ENCODE measurements at regions not wholly inside any gene's neighbourhood (a gene's known extent, or its start where the extent isn't known, plus 50 kb on each side); places are given as distances from the start of the nearest gene placed in this dataset.

DNA sequence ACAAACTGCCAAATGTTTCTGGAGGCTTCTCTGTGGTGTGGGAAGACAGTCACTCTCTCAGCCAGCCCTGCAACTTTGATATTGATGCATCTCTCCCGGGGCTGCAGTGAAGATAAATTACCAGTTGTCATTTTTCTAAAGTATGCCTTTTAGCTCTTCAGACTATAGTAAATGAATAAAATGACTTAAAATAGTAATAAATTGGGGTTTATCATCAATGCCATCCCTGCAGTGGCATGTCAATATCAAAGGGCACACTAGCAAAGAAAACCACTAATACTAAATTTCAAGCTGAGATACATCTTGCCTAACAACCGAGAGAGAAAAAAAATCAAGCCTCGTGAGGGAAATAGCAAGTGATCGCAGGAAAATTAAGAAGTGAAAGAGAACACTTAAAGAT is 749.5 kb upstream of the SLC39A10 start:
- Histone ChIP-seq H3K9ac (ENCODE audit: low read length) (no peak overlapping the region), H3K79me2 (ENCODE audit: low read length) (no peaks in the 10 kb centered on the region), H3K36me3 (replicated peaks; ENCODE audit: low read depth, low read length) (no peaks in the 10 kb centered on the region), H2AFZ (ENCODE audit: low read depth, low read length) (no peak overlapping the region), H3K4me1 (ENCODE audit: low read length) (no peaks in the 10 kb centered on the region), H3K27ac (ENCODE audit: low read length) (no peak overlapping the region), H3K4me2 (ENCODE audit: low read length) (no peak overlapping the region), H4K20me1 (ENCODE audit: insufficient read depth, low read length) (no peaks in the 10 kb centered on the region), H3K27me3 (ENCODE audit: low read depth, low read length) (no peaks in the 10 kb centered on the region), H3K4me3 (ENCODE audit: low read length) (no peak overlapping the region), H3K9me3 (ENCODE audit: insufficient read depth, low read length) (no peaks in the 10 kb centered on the region)
- TF ChIP-seq EZH2phosphoT487 (IDR thresholded peaks at IDR 0.05; ENCODE audit: low read depth) = no peak
- TF ChIP-seq, protein P1, sequence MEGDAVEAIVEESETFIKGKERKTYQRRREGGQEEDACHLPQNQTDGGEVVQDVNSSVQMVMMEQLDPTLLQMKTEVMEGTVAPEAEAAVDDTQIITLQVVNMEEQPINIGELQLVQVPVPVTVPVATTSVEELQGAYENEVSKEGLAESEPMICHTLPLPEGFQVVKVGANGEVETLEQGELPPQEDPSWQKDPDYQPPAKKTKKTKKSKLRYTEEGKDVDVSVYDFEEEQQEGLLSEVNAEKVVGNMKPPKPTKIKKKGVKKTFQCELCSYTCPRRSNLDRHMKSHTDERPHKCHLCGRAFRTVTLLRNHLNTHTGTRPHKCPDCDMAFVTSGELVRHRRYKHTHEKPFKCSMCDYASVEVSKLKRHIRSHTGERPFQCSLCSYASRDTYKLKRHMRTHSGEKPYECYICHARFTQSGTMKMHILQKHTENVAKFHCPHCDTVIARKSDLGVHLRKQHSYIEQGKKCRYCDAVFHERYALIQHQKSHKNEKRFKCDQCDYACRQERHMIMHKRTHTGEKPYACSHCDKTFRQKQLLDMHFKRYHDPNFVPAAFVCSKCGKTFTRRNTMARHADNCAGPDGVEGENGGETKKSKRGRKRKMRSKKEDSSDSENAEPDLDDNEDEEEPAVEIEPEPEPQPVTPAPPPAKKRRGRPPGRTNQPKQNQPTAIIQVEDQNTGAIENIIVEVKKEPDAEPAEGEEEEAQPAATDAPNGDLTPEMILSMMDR (IDR thresholded peaks at IDR 0.05; ENCODE audit: low read depth, low read length) = no peak

GRCh38 chr2:194896871-194897270 is 760.2 kb upstream of the SLC39A10 start:
- Histone ChIP-seq H3K27me3 (ENCODE audit: low read depth, low read length) (no peaks in the 10 kb centered on the region), H3K9ac (ENCODE audit: low read length) (no peak overlapping the region), H4K20me1 (ENCODE audit: insufficient read depth, low read length) (no peaks in the 10 kb centered on the region), H3K4me2 (ENCODE audit: low read length) (no peak overlapping the region), H3K36me3 (replicated peaks; ENCODE audit: low read depth, low read length) (no peaks in the 10 kb centered on the region), H3K79me2 (ENCODE audit: low read length) (no peaks in the 10 kb centered on the region), H2AFZ (ENCODE audit: low read depth, low read length) (no peak overlapping the region), H3K9me3 (ENCODE audit: insufficient read depth, low read length) (no peaks in the 10 kb centered on the region), H3K4me3 (ENCODE audit: low read length) (no peak overlapping the region), H3K27ac (ENCODE audit: low read length) (no peak overlapping the region), H3K4me1 (ENCODE audit: low read length) (no peaks in the 10 kb centered on the region)
- TF ChIP-seq, protein P1 (IDR thresholded peaks at IDR 0.05; ENCODE audit: low read depth, low read length) = no peak
- TF ChIP-seq EZH2phosphoT487 (IDR thresholded peaks at IDR 0.05; ENCODE audit: low read depth) = no peak

GRCh38 chr2:194883711-194884110 is 773.3 kb upstream of the SLC39A10 start:
- Histone ChIP-seq H3K36me3 (replicated peaks; ENCODE audit: low read depth, low read length) (no peaks in the 10 kb centered on the region), H3K9ac (ENCODE audit: low read length) (no peak overlapping the region), H3K4me3 (ENCODE audit: low read length) (no peak overlapping the region), H3K4me2 (ENCODE audit: low read length) (no peak overlapping the region), H3K9me3 (ENCODE audit: insufficient read depth, low read length) (no peaks in the 10 kb centered on the region), H3K27ac (ENCODE audit: low read length) (no peak overlapping the region), H2AFZ (ENCODE audit: low read depth, low read length) (no peak overlapping the region), H3K4me1 (ENCODE audit: low read length) (peaks cover 7% of the 10 kb centered on the region), H4K20me1 (ENCODE audit: insufficient read depth, low read length) (no peaks in the 10 kb centered on the region), H3K27me3 (ENCODE audit: low read depth, low read length) (no peaks in the 10 kb centered on the region), H3K79me2 (ENCODE audit: low read length) (no peaks in the 10 kb centered on the region)
- TF ChIP-seq, protein P1 (IDR thresholded peaks at IDR 0.05; ENCODE audit: low read depth, low read length) = no peak
- TF ChIP-seq EZH2phosphoT487 (IDR thresholded peaks at IDR 0.05; ENCODE audit: low read depth) = no peak

DNA sequence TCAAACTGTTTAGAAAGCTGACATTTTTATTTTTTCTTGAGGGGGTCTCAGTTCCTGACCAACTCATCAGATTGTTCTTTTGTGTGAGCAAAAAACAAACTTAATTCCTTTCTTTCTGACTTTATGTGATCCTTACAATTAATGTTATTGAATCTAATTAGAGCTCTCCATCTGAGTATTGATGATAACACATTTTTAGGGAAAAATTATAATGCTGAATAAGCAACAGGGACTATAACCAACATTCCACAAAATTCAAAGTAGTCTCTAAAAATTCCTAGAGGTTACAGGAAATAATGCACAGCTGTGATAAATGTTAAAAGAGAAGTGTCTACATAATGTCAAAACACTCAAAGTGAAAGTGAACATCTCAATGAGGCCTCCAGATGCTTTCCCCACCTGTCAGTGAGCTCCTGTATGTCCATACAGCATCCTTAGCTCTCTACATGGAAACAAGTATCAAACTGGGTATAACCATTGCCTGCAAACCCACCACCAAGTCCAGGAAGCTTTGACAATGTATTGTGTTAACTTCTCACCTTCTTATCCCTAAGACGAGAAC is 786.0 kb upstream of the SLC39A10 start:
- Histone ChIP-seq H3K36me3 (replicated peaks; ENCODE audit: low read depth, low read length) (no peaks in the 10 kb centered on the region), H3K27me3 (ENCODE audit: low read depth, low read length) (no peaks in the 10 kb centered on the region), H3K27ac (ENCODE audit: low read length) (no peak overlapping the region), H3K4me3 (ENCODE audit: low read length) (0 out of 2 replicates have a peak overlapping the region, but pooled peaks have one; percentile 19), H2AFZ (ENCODE audit: low read depth, low read length) (no peak overlapping the region), H3K4me2 (ENCODE audit: low read length) (peak overlapping the region; percentile 61), H3K4me1 (ENCODE audit: low read length) (peaks cover 12% of the 10 kb centered on the region), H3K9ac (ENCODE audit: low read length) (no peak overlapping the region), H3K79me2 (ENCODE audit: low read length) (no peaks in the 10 kb centered on the region), H3K9me3 (ENCODE audit: insufficient read depth, low read length) (no peaks in the 10 kb centered on the region), H4K20me1 (ENCODE audit: insufficient read depth, low read length) (no peaks in the 10 kb centered on the region)
- TF ChIP-seq, protein P1 (IDR thresholded peaks at IDR 0.05; ENCODE audit: low read depth, low read length) = 0 out of 2 replicates have a peak, but pooled peaks have one; percentile 5
- no peak for TF ChIP-seq EZH2phosphoT487 (IDR thresholded peaks at IDR 0.05; ENCODE audit: low read depth)
